AG09319 (cell line): ENCODE measurements at regions not wholly inside any gene's neighbourhood (a gene's known extent, or its start where the extent isn't known, plus 50 kb on each side); places are given as distances from the start of the nearest gene placed in this dataset.

Source experiments
- DNase-seq: peaks from one replicate; pipeline ENCODE4 v3.0.0-alpha.2; 2010; ENCODE audit warnings: low read depth; ENCODE audit errors: extremely low read depth
- TF ChIP-seq, protein P1 (sequence below): IDR thresholded peaks from 2 replicates; pipeline ENCODE4 v1.5.1; 2011; ENCODE audit warnings: low read depth, mild to moderate bottlenecking, inconsistent platforms, low read length, moderate library complexity

DNA sequence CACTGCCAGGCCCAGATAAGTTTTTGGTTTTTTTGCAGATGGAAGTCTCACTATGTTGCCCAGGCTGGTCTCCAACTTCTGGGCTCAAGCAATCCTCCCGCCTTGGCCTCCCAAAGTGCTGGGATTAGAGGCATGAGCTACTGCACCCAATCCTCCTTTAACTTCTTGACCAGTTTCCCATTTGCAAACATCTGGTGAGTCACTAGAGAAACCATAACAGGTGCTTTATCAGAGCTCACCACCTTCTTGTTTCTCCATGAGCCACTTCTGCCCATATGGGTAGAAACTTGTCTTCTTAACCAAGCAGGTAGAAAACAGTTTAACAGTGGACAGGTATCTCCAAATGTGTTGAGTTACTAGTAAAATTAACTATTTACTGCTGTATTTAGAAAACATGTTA lies 128.4 kb upstream of the AP1S2 start:
- TF ChIP-seq, protein P1, sequence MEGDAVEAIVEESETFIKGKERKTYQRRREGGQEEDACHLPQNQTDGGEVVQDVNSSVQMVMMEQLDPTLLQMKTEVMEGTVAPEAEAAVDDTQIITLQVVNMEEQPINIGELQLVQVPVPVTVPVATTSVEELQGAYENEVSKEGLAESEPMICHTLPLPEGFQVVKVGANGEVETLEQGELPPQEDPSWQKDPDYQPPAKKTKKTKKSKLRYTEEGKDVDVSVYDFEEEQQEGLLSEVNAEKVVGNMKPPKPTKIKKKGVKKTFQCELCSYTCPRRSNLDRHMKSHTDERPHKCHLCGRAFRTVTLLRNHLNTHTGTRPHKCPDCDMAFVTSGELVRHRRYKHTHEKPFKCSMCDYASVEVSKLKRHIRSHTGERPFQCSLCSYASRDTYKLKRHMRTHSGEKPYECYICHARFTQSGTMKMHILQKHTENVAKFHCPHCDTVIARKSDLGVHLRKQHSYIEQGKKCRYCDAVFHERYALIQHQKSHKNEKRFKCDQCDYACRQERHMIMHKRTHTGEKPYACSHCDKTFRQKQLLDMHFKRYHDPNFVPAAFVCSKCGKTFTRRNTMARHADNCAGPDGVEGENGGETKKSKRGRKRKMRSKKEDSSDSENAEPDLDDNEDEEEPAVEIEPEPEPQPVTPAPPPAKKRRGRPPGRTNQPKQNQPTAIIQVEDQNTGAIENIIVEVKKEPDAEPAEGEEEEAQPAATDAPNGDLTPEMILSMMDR = no peak
- no peak for DNase-seq

DNA sequence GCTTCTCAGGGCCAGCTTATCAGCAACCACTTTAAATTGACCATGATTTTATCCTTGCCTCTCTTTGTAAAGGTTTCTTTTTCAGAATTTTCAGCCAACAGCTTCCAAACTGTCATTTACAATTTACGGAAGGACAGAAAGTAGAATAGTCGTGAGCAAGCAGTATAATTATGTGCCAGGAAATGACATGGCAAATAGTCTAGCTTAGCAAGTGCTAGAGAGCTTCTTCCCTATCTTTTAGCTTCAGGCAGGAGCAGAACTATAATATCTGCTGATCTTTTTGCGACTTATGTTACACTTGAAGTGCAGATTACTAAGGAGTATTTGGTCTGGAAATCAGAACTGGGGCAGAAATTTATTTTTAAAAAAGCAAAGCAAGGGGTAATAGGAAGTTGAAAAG lies 123.0 kb upstream of the AP1S2 start:
- no peak for DNase-seq

DNA sequence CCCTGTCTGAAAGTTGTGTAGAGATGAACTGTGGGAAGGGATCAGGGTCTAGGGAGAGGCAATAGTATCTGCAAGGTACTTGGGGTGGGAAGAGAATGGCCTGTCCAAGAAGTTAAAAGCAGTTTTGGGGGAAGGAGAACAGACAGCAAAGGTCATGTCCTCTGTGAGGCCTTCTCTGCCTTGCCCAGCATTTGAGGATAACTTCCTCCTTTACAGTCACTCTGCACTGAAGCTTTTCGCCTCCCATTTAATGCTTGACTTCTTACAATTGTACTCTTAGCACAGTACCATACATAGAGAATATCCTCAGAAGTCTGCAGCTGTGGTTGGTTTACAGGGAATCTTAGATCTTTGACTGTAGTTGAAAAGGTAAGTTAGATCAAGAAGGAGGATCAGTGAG lies 121.8 kb upstream of the AP1S2 start:
- no peak for DNase-seq
- TF ChIP-seq, protein P1 = no peak

More for the DNA sequence above, 123.0 kb upstream of the AP1S2 start:
- TF ChIP-seq, protein P1 = no peak

DNA sequence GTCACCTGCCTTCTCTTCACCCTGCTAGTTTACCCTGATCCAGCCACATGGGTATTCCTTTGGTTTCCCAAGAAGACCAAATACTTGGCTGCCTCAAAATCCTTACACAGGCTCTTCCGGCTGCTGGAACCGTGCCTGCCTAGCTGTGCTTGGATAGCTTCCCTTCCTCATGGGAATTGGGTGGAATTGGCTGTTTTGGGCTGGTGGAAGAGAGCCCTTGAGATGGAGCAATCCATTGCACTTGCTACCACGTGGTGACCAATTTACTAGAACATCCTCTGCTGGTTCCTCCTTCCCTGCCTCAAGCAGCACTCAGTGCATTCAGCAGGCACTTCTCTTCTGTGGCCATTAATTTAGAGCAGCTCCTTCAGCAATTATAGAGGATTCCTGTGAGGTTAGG lies 119.3 kb upstream of the AP1S2 start:
- DNase-seq = no peak
- TF ChIP-seq, protein P1 = no peak

DNA sequence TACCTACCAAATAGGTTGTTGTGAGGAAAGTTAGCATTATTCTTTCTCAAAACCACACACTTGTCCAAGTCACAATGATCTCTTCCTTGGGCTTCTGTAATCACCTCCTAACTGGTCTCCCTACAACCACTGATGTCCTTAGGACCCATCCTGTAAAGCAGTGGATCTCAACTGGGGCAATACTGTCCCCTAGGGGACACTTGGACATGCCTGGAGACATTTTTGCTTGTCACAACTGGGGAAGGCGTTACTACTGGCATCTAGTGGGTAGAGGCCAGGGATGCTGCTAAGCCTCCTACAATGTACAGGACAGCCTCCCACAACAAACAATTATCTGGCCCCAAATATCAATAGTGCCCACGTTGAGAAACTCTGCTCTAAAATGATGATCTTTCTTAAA lies 118.7 kb upstream of the AP1S2 start:
- TF ChIP-seq, protein P1 = peak; percentile 30
- DNase-seq = no peak

DNA sequence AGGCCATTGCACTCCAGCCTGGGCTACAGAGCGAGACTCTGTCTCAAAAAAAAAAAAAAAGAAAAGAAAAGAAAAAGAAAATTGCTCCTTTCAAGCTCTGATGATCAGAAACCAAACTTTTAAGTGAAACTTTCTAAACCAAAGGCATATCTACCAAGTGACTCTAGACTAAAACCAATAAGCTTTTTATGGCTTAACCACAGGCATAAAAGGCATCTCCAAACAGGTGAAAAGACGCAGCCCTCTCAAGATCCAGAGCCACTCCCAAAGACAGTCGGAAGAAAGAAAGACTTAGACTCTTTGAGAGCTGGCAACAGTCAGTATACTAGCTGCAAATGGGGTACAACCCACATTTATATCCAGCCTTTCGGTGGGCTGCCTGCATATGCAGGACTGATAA lies 117.1 kb upstream of the AP1S2 start:
- no peak for DNase-seq
- TF ChIP-seq, protein P1 = no peak

DNA sequence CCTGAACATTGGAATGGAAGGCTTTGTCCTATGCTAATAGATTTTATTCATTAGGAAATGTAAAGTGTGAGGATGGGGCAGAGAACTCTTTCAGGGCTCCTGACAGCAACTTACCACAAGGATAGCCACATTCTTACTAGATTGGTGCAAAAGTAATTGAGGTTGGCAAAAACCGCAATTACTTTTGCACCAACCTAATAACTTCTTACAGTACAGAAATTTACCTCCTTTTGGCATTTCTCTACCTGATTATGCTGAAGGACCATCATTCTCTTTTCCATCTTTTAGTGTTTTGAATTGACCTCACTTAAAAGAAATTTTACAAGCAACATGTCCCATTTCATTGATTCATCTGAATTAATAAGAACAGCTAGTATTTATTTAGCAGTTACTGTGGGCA lies 109.2 kb upstream of the AP1S2 start:
- no peak for DNase-seq
- TF ChIP-seq, protein P1 = no peak

DNA sequence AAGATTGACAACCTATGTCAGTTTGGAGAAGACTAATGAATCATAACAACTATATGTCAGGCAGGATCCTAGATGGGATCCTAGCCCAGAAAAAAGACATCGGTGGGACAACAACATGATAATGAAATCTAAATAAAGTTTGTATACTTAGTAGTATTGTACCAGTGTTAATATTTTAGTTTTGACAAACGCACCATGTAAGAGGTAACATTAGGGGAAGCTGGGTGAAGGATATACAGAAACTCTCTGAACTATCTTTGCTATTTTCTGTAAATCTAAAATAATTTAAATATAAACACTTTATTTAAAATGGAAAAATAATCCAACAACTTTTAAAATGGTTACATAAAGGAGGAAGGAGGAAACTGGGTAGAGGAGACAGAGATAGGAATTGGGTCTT lies 105.6 kb upstream of the AP1S2 start:
- no peak for DNase-seq
- TF ChIP-seq, protein P1 = no peak
